Esophagus (tissue), 2 donors: ENCODE measurements at regions not wholly inside any gene's neighbourhood (a gene's known extent, or its start where the extent isn't known, plus 50 kb on each side); places are given as distances from the start of the nearest gene placed in this dataset.
A peak's percentile ranks its signal among the peaks of the same experiment; 100 is the strongest.

Experiments
- H3K27ac ChIP-seq, 2 donors: one replicate each; pipeline ENCODE4 v1.5.1; 2013; ENCODE audit warnings: low read depth in 2 of 2, mild to moderate bottlenecking in 2 of 2, inconsistent platforms in 1 of 2, low read length in 1 of 2, moderate library complexity in 1 of 2
- H3K27me3 ChIP-seq, 2 donors: one replicate each; pipeline ENCODE4 v1.6.1; 2013; ENCODE audit warnings: low read length in 2 of 2, control low read depth in 1 of 2, mild to moderate bottlenecking in 1 of 2; ENCODE audit not compliant: insufficient read depth in 2 of 2, control insufficient read depth in 1 of 2
- H3K36me3 ChIP-seq, 2 donors: one replicate each; pipeline ENCODE4 v1.6.1; 2013; ENCODE audit warnings: low read length in 1 of 2; ENCODE audit not compliant: control insufficient read depth in 2 of 2, insufficient read depth in 2 of 2
- H3K4me1 ChIP-seq, 2 donors: one replicate each; pipeline ENCODE4 v1.6.1; 2013; ENCODE audit warnings: low read length in 1 of 2; ENCODE audit not compliant: control insufficient read depth in 2 of 2, insufficient read depth in 2 of 2
- H3K4me3 ChIP-seq, 2 donors: one replicate each; pipeline ENCODE4 v1.5.1; 2013; ENCODE audit warnings: low read length in 2 of 2, mild to moderate bottlenecking in 2 of 2, low read depth in 1 of 2, moderate library complexity in 1 of 2
- H3K9me3 ChIP-seq, 2 donors: one replicate each; pipeline ENCODE4 v1.6.1; 2013; ENCODE audit warnings: mild to moderate bottlenecking in 2 of 2, low read depth in 1 of 2, low read length in 1 of 2, moderate library complexity in 1 of 2; ENCODE audit not compliant: control insufficient read depth in 2 of 2, insufficient read depth in 1 of 2
- WGBS, 2 donors: extraction: QIAGEN DNeasy Blood & Tissue Kit; methylation state at CpG; one replicate each; pipeline ENCODE4 v1.1.7; 2013; 5-methylcytosine and 5-hydroxymethylcytosine counted together
- donor health status: healthy with polysubstance abuse.
- donor health status: Bipolar disorder and iron deficiency.

GRCh38 chr7:118745927-118746326, 521.4 kb downstream of the ANKRD7 start:
- H3K4me1 ChIP-seq = no peaks in the 10 kb centered on the region
- no peaks in the 10 kb centered on the region for H3K36me3 ChIP-seq
- H3K27ac ChIP-seq = no peak overlapping the region
- H3K27me3 ChIP-seq = no peaks in the 10 kb centered on the region
- H3K4me3 ChIP-seq = no peak overlapping the region
- no peaks in the 10 kb centered on the region for H3K9me3 ChIP-seq
- WGBS, 2 donors = 23 to 26% methylated on average over 1 of the region's 1 CpG

GRCh38 chr7:118747473-118747872, 523.0 kb downstream of the ANKRD7 start:
- Histone ChIP-seq H3K9me3 (no peaks in the 10 kb centered on the region), H3K4me1 (no peaks in the 10 kb centered on the region), H3K27me3 (no peaks in the 10 kb centered on the region), H3K4me3 (no peak overlapping the region), H3K27ac (no peak overlapping the region), H3K36me3 (no peaks in the 10 kb centered on the region)

GRCh38 chr7:118753479-118753878, 529.0 kb downstream of the ANKRD7 start:
- H3K27me3 ChIP-seq = no peaks in the 10 kb centered on the region
- H3K4me1 ChIP-seq = no peaks in the 10 kb centered on the region
- no peak overlapping the region for H3K27ac ChIP-seq
- WGBS, 2 donors = 86 to 93% methylated on average over 1 of the region's 1 CpG
- H3K36me3 ChIP-seq = no peaks in the 10 kb centered on the region
- H3K4me3 ChIP-seq = no peak overlapping the region
- H3K9me3 ChIP-seq = no peaks in the 10 kb centered on the region

GRCh38 chr7:118754608-118755007, 530.1 kb downstream of the ANKRD7 start:
- Histone ChIP-seq H3K4me1 (no peaks in the 10 kb centered on the region), H3K27me3 (no peaks in the 10 kb centered on the region), H3K36me3 (no peaks in the 10 kb centered on the region), H3K4me3 (no peak overlapping the region), H3K27ac (peak overlapping the region; percentile 22 to 45), H3K9me3 (no peaks in the 10 kb centered on the region)
- 41 to 43% methylated on average over 3 of the region's 3 CpGs for WGBS, 2 donors

- Histone ChIP-seq H3K4me1 (no peaks in the 10 kb centered on the region), H3K36me3 (no peaks in the 10 kb centered on the region), H3K9me3 (no peaks in the 10 kb centered on the region), H3K4me3 (no peak overlapping the region), H3K27ac (peak overlapping the region in 1 of 2 donors; percentile 7), H3K27me3 (no peaks in the 10 kb centered on the region)
- 36 to 51% methylated on average over 3 of the region's 3 CpGs for WGBS, 2 donors
Measured at GRCh38 chr7:118755067-118755625, 530.6 kb downstream of the ANKRD7 start.

- 78 to 82% methylated on average over 3 of the region's 3 CpGs for WGBS, 2 donors
- Histone ChIP-seq H3K27ac (no peak overlapping the region), H3K36me3 (no peaks in the 10 kb centered on the region), H3K27me3 (no peaks in the 10 kb centered on the region), H3K4me3 (no peak overlapping the region), H3K4me1 (no peaks in the 10 kb centered on the region), H3K9me3 (no peaks in the 10 kb centered on the region)
Measured at GRCh38 chr7:118757066-118757465, 532.6 kb downstream of the ANKRD7 start.

- no peak overlapping the region for H3K4me3 ChIP-seq
- no peak overlapping the region for H3K27ac ChIP-seq
- H3K4me1 ChIP-seq = no peaks in the 10 kb centered on the region
- no peaks in the 10 kb centered on the region for H3K9me3 ChIP-seq
- no peaks in the 10 kb centered on the region for H3K27me3 ChIP-seq
- no peaks in the 10 kb centered on the region for H3K36me3 ChIP-seq
Measured at GRCh38 chr7:118758582-118758981, 534.1 kb downstream of the ANKRD7 start.

- no peaks in the 10 kb centered on the region for H3K36me3 ChIP-seq
- no peaks in the 10 kb centered on the region for H3K4me1 ChIP-seq
- no peaks in the 10 kb centered on the region for H3K27me3 ChIP-seq
- no peak overlapping the region for H3K27ac ChIP-seq
- H3K9me3 ChIP-seq = no peaks in the 10 kb centered on the region
- no peak overlapping the region for H3K4me3 ChIP-seq
Measured at GRCh38 chr7:118759921-118760320, 535.4 kb downstream of the ANKRD7 start.

GRCh38 chr7:118762451-118762850, 537.9 kb downstream of the ANKRD7 start:
- 66 to 67% methylated on average over 2 of the region's 2 CpGs for WGBS, 2 donors
- Histone ChIP-seq H3K4me1 (no peaks in the 10 kb centered on the region), H3K27ac (no peak overlapping the region), H3K4me3 (no peak overlapping the region), H3K9me3 (no peaks in the 10 kb centered on the region), H3K36me3 (no peaks in the 10 kb centered on the region), H3K27me3 (no peaks in the 10 kb centered on the region)

GRCh38 chr7:118764221-118764620, 539.7 kb downstream of the ANKRD7 start:
- Histone ChIP-seq H3K9me3 (no peaks in the 10 kb centered on the region), H3K4me1 (no peaks in the 10 kb centered on the region), H3K27me3 (no peaks in the 10 kb centered on the region), H3K27ac (no peak overlapping the region), H3K36me3 (no peaks in the 10 kb centered on the region), H3K4me3 (no peak overlapping the region)
- 83 to 90% methylated on average over 4 of the region's 4 CpGs for WGBS, 2 donors
